ENCODE measurements at regions not wholly inside any gene's neighbourhood (a gene's known extent, or its start where the extent isn't known, plus 50 kb on each side); places are given as distances from the start of the nearest gene placed in this dataset.

DNA sequence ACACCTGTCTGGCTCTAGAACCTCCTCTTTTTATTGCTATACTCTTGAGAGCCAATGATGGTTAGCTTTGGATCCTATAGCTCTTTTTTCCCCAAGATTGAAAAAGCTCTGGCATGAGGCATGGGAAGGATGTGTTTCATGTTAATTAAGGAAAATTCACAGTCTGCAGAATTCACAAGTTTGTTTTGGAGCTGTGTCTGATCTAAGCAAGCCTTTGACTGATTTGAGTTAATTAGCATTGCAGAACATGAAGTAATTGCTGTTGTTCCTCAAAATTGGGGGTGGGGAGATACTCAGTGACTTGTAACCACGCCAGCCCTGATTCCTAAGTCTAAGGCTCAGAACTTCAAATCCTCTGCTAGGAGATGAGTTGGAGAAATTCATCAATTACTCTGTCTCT is 205.0 kb downstream of the SUDS3 start:
- FAIRE-seq: no peak
- TF ChIP-seq MAFK (IDR thresholded peaks at IDR 0.05; ENCODE audit: low read depth, low read length): no peak
- no peak for TF ChIP-seq SRF (IDR thresholded peaks at IDR 0.05; ENCODE audit: low read depth, low read length)
- TF ChIP-seq RXRA (IDR thresholded peaks at IDR 0.05; ENCODE audit: insufficient read depth, low read depth, low read length): no peak
- no peak for TF ChIP-seq CREB1 (IDR thresholded peaks at IDR 0.05)
- no peak for TF ChIP-seq PHF8 (conservative IDR thresholded peaks at IDR 0.05; ENCODE audit: low read depth, low read length)
- TF ChIP-seq KDM1A (IDR thresholded peaks at IDR 0.05; ENCODE audit: borderline replicate concordance, low read length): no peak
- no peak for TF ChIP-seq EZH2 (IDR thresholded peaks at IDR 0.05; ENCODE audit: low read depth, low read length, severe bottlenecking)
- TF ChIP-seq RAD21 (IDR thresholded peaks at IDR 0.05 in 1 of 2, conservative IDR thresholded peaks at IDR 0.05 in 1 of 2; ENCODE audit: low read depth in 2 of 2, low read length in 2 of 2): no peak
- TF ChIP-seq EP300 (IDR thresholded peaks at IDR 0.05; ENCODE audit: borderline replicate concordance in 1 of 2, low read depth in 2 of 2, low read length in 2 of 2): no peak
- no peak for TF ChIP-seq KDM5A (IDR thresholded peaks at IDR 0.05; ENCODE audit: low read length)
- TF ChIP-seq, protein P1, sequence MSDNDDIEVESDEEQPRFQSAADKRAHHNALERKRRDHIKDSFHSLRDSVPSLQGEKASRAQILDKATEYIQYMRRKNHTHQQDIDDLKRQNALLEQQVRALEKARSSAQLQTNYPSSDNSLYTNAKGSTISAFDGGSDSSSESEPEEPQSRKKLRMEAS (IDR thresholded peaks at IDR 0.05): no peak
- TF ChIP-seq SIRT6 (IDR thresholded peaks at IDR 0.05; ENCODE audit: low read length): no peak
- no peak for TF ChIP-seq GABPA (IDR thresholded peaks at IDR 0.05; ENCODE audit: borderline replicate concordance, insufficient read depth, low read length)
- TF ChIP-seq RFX5 (IDR thresholded peaks at IDR 0.05; ENCODE audit: borderline replicate concordance, low read depth, low read length): no peak
- no peak for TF ChIP-seq BACH1 (IDR thresholded peaks at IDR 0.05; ENCODE audit: low read length)

More for the DNA sequence above, 205.0 kb downstream of the SUDS3 start:
- Histone ChIP-seq H2BK5ac (ENCODE audit: low read depth, low read length) (no peak overlapping the region), H3K27me3 (replicated peaks in 1 of 4; ENCODE audit: control insufficient read depth in 3 of 4, extremely low read depth in 1 of 4, insufficient read depth in 3 of 4, low read length in 3 of 4) (no peaks in the 10 kb centered on the region), H2AK5ac (ENCODE audit: low read depth, low read length) (no peak overlapping the region), H3K4me2 (ENCODE audit: insufficient read depth in 1 of 2, low read depth in 2 of 2, low read length in 2 of 2) (no peak overlapping the region), H3K79me1 (ENCODE audit: low read depth, low read length) (no peaks in the 10 kb centered on the region), H3K14ac (ENCODE audit: insufficient read length) (no peak overlapping the region), H3K9ac (replicated peaks in 1 of 4; ENCODE audit: extremely low read depth in 1 of 4, low read depth in 3 of 4, low read length in 3 of 4) (no peak overlapping the region), H4K8ac (ENCODE audit: extremely low read depth, insufficient read depth, low read length) (no peak overlapping the region), H3K9me3 (ENCODE audit: insufficient read depth in 2 of 2, low read depth in 1 of 2, low read length in 1 of 2) (peaks cover 0 to 2% of the 10 kb centered on the region in 2 experiments; a peak in 1 of 4 replicates), H3K27ac (ENCODE audit: low read depth, low read length) (no peak overlapping the region), H4K5ac (ENCODE audit: insufficient read length, low read depth, low read length) (no peak overlapping the region), H2BK12ac (ENCODE audit: low read depth, low read length) (no peak overlapping the region), H4K20me1 (replicated peaks in 1 of 2; ENCODE audit: control insufficient read depth in 1 of 2, insufficient read depth in 2 of 2, low read length in 2 of 2) (no peaks in the 10 kb centered on the region), H3K4ac (replicated peaks; ENCODE audit: insufficient read length, low read depth, low read length) (no peak overlapping the region), H3K79me2 (ENCODE audit: control insufficient read depth in 1 of 2, insufficient read depth in 2 of 2, low read length in 2 of 2) (no peaks in the 10 kb centered on the region), H2BK20ac (ENCODE audit: low read length) (no peak overlapping the region), H3K23me2 (ENCODE audit: low read depth, low read length) (no peaks in the 10 kb centered on the region), H3K4me3 (ENCODE audit: extremely low read depth in 1 of 4, insufficient read depth in 2 of 4, low read depth in 3 of 4, low read length in 4 of 4) (no peak overlapping the region), H3K18ac (ENCODE audit: extremely low read depth, low read length) (no peak overlapping the region), H3K23ac (ENCODE audit: insufficient read length) (no peak overlapping the region), H3K36me3 (ENCODE audit: control insufficient read depth in 2 of 4, insufficient read depth in 4 of 4, low read length in 3 of 4) (no peaks in the 10 kb centered on the region), H2AFZ (ENCODE audit: low read length) (no peak overlapping the region), H3K4me1 (replicated peaks in 1 of 4; ENCODE audit: control insufficient read depth in 3 of 4, insufficient read depth in 4 of 4, low read length in 3 of 4) (peaks cover 0 to 4% (median 0%) of the 10 kb centered on the region in 4 experiments; a peak in 2 of 7 replicates), H4K91ac (replicated peaks; ENCODE audit: insufficient read length, low read length) (no peak overlapping the region), H2BK120ac (replicated peaks; ENCODE audit: low read depth, low read length) (no peak overlapping the region), H2BK15ac (ENCODE audit: low read length) (no peak overlapping the region), H3K56ac (replicated peaks; ENCODE audit: insufficient read length, low read depth, low read length) (no peak overlapping the region)
- no peak for DNase-seq (ENCODE audit: low read depth in 1 of 2, low spot score in 2 of 2)
- CTCF ChIA-PET (ENCODE audit: partially characterized antibody): interaction anchor here (0.8 kb wide), 1 partner anchor 44 kb away, joined by 4 read pairs; no protein-coding TSS in a partner anchor
- WGBS, 2 experiments (ENCODE audit: extremely low coverage in 1 of 2, insufficient coverage in 1 of 2, insufficient read length in 1 of 2, insufficient replicate concordance in 2 of 2, low coverage in 1 of 2, low lambda C conversion rate in 2 of 2, missing lambda C conversion rate in 1 of 2): 86% methylated on average over 1 of the region's 1 CpG; no CpG with 5 or more reads in 1 of the 2 experiments
- POLR2A ChIA-PET (ENCODE audit: partially characterized antibody): no interaction called here
